Suprapubic skin (tissue), 4 donors: ENCODE measurements at regions not wholly inside any gene's neighbourhood (a gene's known extent, or its start where the extent isn't known, plus 50 kb on each side); places are given as distances from the start of the nearest gene placed in this dataset.

Source experiments
- DNase-seq, 2 donors: peaks; one replicate each; pipeline ENCODE4 v3.0.0-alpha.2; 2019; ENCODE audit warnings: low spot score in 2 of 2
- H3K27ac ChIP-seq: fragments of 200-600 bp; sonication (generic); one replicate; pipeline ENCODE4 v1.5.1; 2019
- H3K27me3 ChIP-seq: fragments of 200-600 bp; sonication (generic); one replicate; pipeline ENCODE4 v1.5.1; 2019
- H3K36me3 ChIP-seq: fragments of 200-600 bp; sonication (generic); one replicate; pipeline ENCODE4 v1.5.1; 2019
- H3K4me1 ChIP-seq: fragments of 200-600 bp; sonication (generic); one replicate; pipeline ENCODE4 v1.5.1; 2019
- H3K4me3 ChIP-seq: fragments of 200-600 bp; sonication (generic); one replicate; pipeline ENCODE4 v1.5.1; 2019; ENCODE audit warnings: mild to moderate bottlenecking
- H3K9me3 ChIP-seq: fragments of 200-600 bp; sonication (generic); one replicate; pipeline ENCODE4 v1.5.1; 2019
- CTCF ChIP-seq, 2 donors: fragments of 200-600 bp in 1 of 2; fragments of 450-650 bp in 1 of 2; sonication (generic) in 1 of 2; IDR thresholded peaks; one replicate each; pipeline ENCODE4 v1.5.1; 2016 to 2019; ENCODE audit warnings: antibody characterized with exemption in 2 of 2, mild to moderate bottlenecking in 1 of 2, moderate library complexity in 1 of 2
- EP300 ChIP-seq: sonication (generic); formaldehyde crosslinking; IDR thresholded peaks from one replicate; pipeline ENCODE4 v1.6.1; 2017; ENCODE audit warnings: antibody characterized with exemption
- POLR2A ChIP-seq, 2 donors: fragments of 450-650 bp; IDR thresholded peaks; one replicate each; pipeline ENCODE4 v1.6.1; 2017; ENCODE audit warnings: antibody characterized with exemption in 2 of 2, mild to moderate bottlenecking in 2 of 2, moderate library complexity in 2 of 2
- POLR2AphosphoS5 ChIP-seq, 3 donors: sonication (generic); formaldehyde crosslinking; IDR thresholded peaks; one replicate each; pipeline ENCODE4 v1.6.1; 2017; ENCODE audit warnings: antibody characterized with exemption in 3 of 3
- WGBS: methylation state at CpG from one replicate; pipeline ENCODE4 v1.1.5; 2018; 5-methylcytosine and 5-hydroxymethylcytosine counted together

- TF ChIP-seq POLR2AphosphoS5 (IDR thresholded peaks at IDR 0.05) (no peak), POLR2A (IDR thresholded peaks at IDR 0.05) (no peak), EP300 (no peak), CTCF (IDR thresholded peaks at IDR 0.05) (no peak)
- Histone ChIP-seq H3K4me3 (no peak overlapping the region), H3K9me3 (no peaks in the 10 kb centered on the region), H3K27ac (no peak overlapping the region), H3K4me1 (no peaks in the 10 kb centered on the region), H3K36me3 (no peaks in the 10 kb centered on the region), H3K27me3 (peaks cover 3% of the 10 kb centered on the region)
- DNase-seq: no peak
- 80% methylated on average over 14 of the region's 14 CpGs for WGBS
These were observed 132.0 kb upstream of the FSTL4 start for GRCh38 chr5:133744051-133744959.

- WGBS: 68% methylated on average over 12 of the region's 12 CpGs
- no peak for DNase-seq
- Histone ChIP-seq H3K4me1 (no peaks in the 10 kb centered on the region), H3K4me3 (no peak overlapping the region), H3K9me3 (no peaks in the 10 kb centered on the region), H3K36me3 (no peaks in the 10 kb centered on the region), H3K27me3 (peaks cover 3% of the 10 kb centered on the region), H3K27ac (no peak overlapping the region)
- TF ChIP-seq POLR2A (IDR thresholded peaks at IDR 0.05) (no peak), POLR2AphosphoS5 (IDR thresholded peaks at IDR 0.05) (no peak), CTCF (IDR thresholded peaks at IDR 0.05) (no peak), EP300 (no peak)
These were observed 130.2 kb upstream of the FSTL4 start for GRCh38 chr5:133742431-133742988.

GRCh38 chr5:133741818-133742355 lies 129.5 kb upstream of the FSTL4 start:
- H3K27ac ChIP-seq: no peak overlapping the region
- H3K27me3 ChIP-seq: peaks cover 3% of the 10 kb centered on the region
- DNase-seq: no peak
- H3K4me1 ChIP-seq: no peaks in the 10 kb centered on the region
- TF ChIP-seq POLR2A (IDR thresholded peaks at IDR 0.05) (no peak), POLR2AphosphoS5 (IDR thresholded peaks at IDR 0.05) (no peak), EP300 (no peak)
- no peaks in the 10 kb centered on the region for H3K36me3 ChIP-seq
- no peaks in the 10 kb centered on the region for H3K9me3 ChIP-seq
- no peak overlapping the region for H3K4me3 ChIP-seq
- 83% methylated on average over 4 of the region's 4 CpGs for WGBS

GRCh38 chr5:133741396-133741795 lies 129.1 kb upstream of the FSTL4 start:
- Histone ChIP-seq H3K27me3 (peaks cover 3% of the 10 kb centered on the region), H3K4me3 (no peak overlapping the region), H3K4me1 (no peaks in the 10 kb centered on the region), H3K9me3 (no peaks in the 10 kb centered on the region), H3K36me3 (no peaks in the 10 kb centered on the region), H3K27ac (no peak overlapping the region)
- 93% methylated on average over 4 of the region's 4 CpGs for WGBS
- TF ChIP-seq POLR2A (IDR thresholded peaks at IDR 0.05) (no peak), POLR2AphosphoS5 (IDR thresholded peaks at IDR 0.05) (no peak), EP300 (no peak), CTCF (IDR thresholded peaks at IDR 0.05) (no peak)
- no peak for DNase-seq

- no peak for DNase-seq
- H3K9me3 ChIP-seq: no peaks in the 10 kb centered on the region
- no peak overlapping the region for H3K4me3 ChIP-seq
- H3K27me3 ChIP-seq: peaks cover 3% of the 10 kb centered on the region
- H3K27ac ChIP-seq: no peak overlapping the region
- no peak for TF ChIP-seq POLR2A (IDR thresholded peaks at IDR 0.05)
- TF ChIP-seq EP300: no peak
- no peak for TF ChIP-seq POLR2AphosphoS5 (IDR thresholded peaks at IDR 0.05)
- no peak for TF ChIP-seq CTCF (IDR thresholded peaks at IDR 0.05)
- 89% methylated on average over 10 of the region's 10 CpGs for WGBS
- no peaks in the 10 kb centered on the region for H3K4me1 ChIP-seq
- H3K36me3 ChIP-seq: no peaks in the 10 kb centered on the region
These were observed 126.9 kb upstream of the FSTL4 start for GRCh38 chr5:133739181-133739780.
